Activated CD8-positive, alpha-beta memory T cell treated with anti-CD3 and anti-CD28 coated beads for 1 hour (primary cell): ENCODE measurements at regions not wholly inside any gene's neighbourhood (a gene's known extent, or its start where the extent isn't known, plus 50 kb on each side); places are given as distances from the start of the nearest gene placed in this dataset.

Experiments
- DNase-seq, 2 donors: peaks; one replicate each; pipeline ENCODE4 v3.0.0-alpha.2; 2020; ENCODE audit warnings: low read depth in 1 of 2; ENCODE audit errors: extremely low read depth in 1 of 2

GRCh38 chr14:100955201-100955600 lies 51.7 kb upstream of the RTL1 start:
- no peak for DNase-seq

- no peak for DNase-seq
These were observed 59.0 kb upstream of the RTL1 start for GRCh38 chr14:100962494-100962893.

- no peak for DNase-seq
These were observed 61.8 kb upstream of the RTL1 start for GRCh38 chr14:100965296-100965695.

- DNase-seq, result no peak
These were observed 63.7 kb upstream of the RTL1 start for GRCh38 chr14:100967178-100967577.

- DNase-seq, result no peak
These were observed 64.4 kb upstream of the RTL1 start for GRCh38 chr14:100967930-100968329.

GRCh38 chr14:100972118-100972897 lies 68.8 kb upstream of the RTL1 start:
- no peak for DNase-seq

- DNase-seq, result no peak
These were observed 72.1 kb upstream of the RTL1 start for GRCh38 chr14:100975671-100976070.

- DNase-seq, result no peak
These were observed 75.6 kb upstream of the RTL1 start for GRCh38 chr14:100979079-100979478.

- no peak for DNase-seq
These were observed 76.3 kb upstream of the RTL1 start for GRCh38 chr14:100979780-100980179.

- DNase-seq, result no peak
These were observed 77.3 kb upstream of the RTL1 start for GRCh38 chr14:100980823-100981222.

- DNase-seq, result no peak
These were observed 78.3 kb upstream of the RTL1 start for GRCh38 chr14:100981809-100982208.

GRCh38 chr14:100982353-100982752 lies 78.8 kb upstream of the RTL1 start:
- no peak for DNase-seq

GRCh38 chr14:100982762-100983161 lies 79.2 kb upstream of the RTL1 start:
- no peak for DNase-seq

GRCh38 chr14:100983710-100984109 lies 80.2 kb upstream of the RTL1 start:
- DNase-seq, result no peak

GRCh38 chr14:100988011-100988410 lies 84.5 kb upstream of the RTL1 start:
- no peak for DNase-seq

- no peak for DNase-seq
These were observed 84.9 kb upstream of the RTL1 start for GRCh38 chr14:100988411-100988900.

- DNase-seq, result no peak
These were observed 85.4 kb upstream of the RTL1 start for GRCh38 chr14:100988956-100989355.

GRCh38 chr14:100989924-100990323 lies 86.4 kb upstream of the RTL1 start:
- no peak for DNase-seq

GRCh38 chr14:100994082-100994481 lies 90.6 kb upstream of the RTL1 start:
- no peak for DNase-seq

- no peak for DNase-seq
These were observed 91.3 kb upstream of the RTL1 start for GRCh38 chr14:100994756-100995330.

GRCh38 chr14:101000711-101001250 lies 97.3 kb upstream of the RTL1 start:
- no peak for DNase-seq
